ENCODE measurements at regions not wholly inside any gene's neighbourhood (a gene's known extent, or its start where the extent isn't known, plus 50 kb on each side); places are given as distances from the start of the nearest gene placed in this dataset.

GRCh38 chr9:129328355-129329042 is 150.4 kb upstream of the IER5L start:
- DNase-seq (ENCODE audit: low spot score): no peak

- DNase-seq (ENCODE audit: low spot score): no peak
These were observed 149.7 kb upstream of the IER5L start for GRCh38 chr9:129327552-129328328.

- DNase-seq (ENCODE audit: low spot score): no peak
These were observed 148.3 kb upstream of the IER5L start for GRCh38 chr9:129326061-129327005.

- no peak for DNase-seq (ENCODE audit: low spot score)
These were observed 146.9 kb upstream of the IER5L start for GRCh38 chr9:129324808-129325502.

GRCh38 chr9:129323999-129324553 is 146.0 kb upstream of the IER5L start:
- no peak for DNase-seq (ENCODE audit: low spot score)

GRCh38 chr9:129323376-129323998 is 145.4 kb upstream of the IER5L start:
- DNase-seq (ENCODE audit: low spot score): no peak

GRCh38 chr9:129322641-129323375 is 144.7 kb upstream of the IER5L start:
- no peak for DNase-seq (ENCODE audit: low spot score)

GRCh38 chr9:129322022-129322621 is 144.1 kb upstream of the IER5L start:
- DNase-seq (ENCODE audit: low spot score): no peak

GRCh38 chr9:129321286-129322021 is 143.4 kb upstream of the IER5L start:
- DNase-seq (ENCODE audit: low spot score): no peak

- DNase-seq (ENCODE audit: low spot score): peak; percentile 85
These were observed 142.7 kb upstream of the IER5L start for GRCh38 chr9:129320575-129321285.

- no peak for DNase-seq (ENCODE audit: low spot score)
These were observed 141.9 kb upstream of the IER5L start for GRCh38 chr9:129319938-129320481.

- no peak for DNase-seq (ENCODE audit: low spot score)
These were observed 141.2 kb upstream of the IER5L start for GRCh38 chr9:129319076-129319937.

- DNase-seq (ENCODE audit: low spot score): no peak
These were observed 140.3 kb upstream of the IER5L start for GRCh38 chr9:129318121-129319075.

- no peak for DNase-seq (ENCODE audit: low spot score)
These were observed 139.3 kb upstream of the IER5L start for GRCh38 chr9:129317179-129318011.
